DND-41 (cell line): ENCODE measurements at regions not wholly inside any gene's neighbourhood (a gene's known extent, or its start where the extent isn't known, plus 50 kb on each side); places are given as distances from the start of the nearest gene placed in this dataset.

Experiments
- ATAC-seq: fragments of 200-7000 bp; cut with Tn5 transposase; 3 replicates; pipeline ENCODE4 v1.9.1; 2021; ENCODE audit warnings: low read depth; ENCODE audit not compliant: insufficient read depth
- DNase-seq: peaks from one replicate; pipeline ENCODE4 v3.0.0-alpha.2; 2020
- H2AFZ ChIP-seq: 2 replicates; pipeline ENCODE4 v1.6.0; 2012; ENCODE audit warnings: low read depth, low read length
- H3K27ac ChIP-seq: 2 replicates; pipeline ENCODE4 v1.5.1; 2012; ENCODE audit warnings: low read length, inconsistent platforms
- H3K27me3 ChIP-seq: fragments of 200-600 bp; sonication (generic); 2 replicates; pipeline ENCODE4 v1.6.0; 2012; ENCODE audit warnings: low read length, mild to moderate bottlenecking, inconsistent platforms; ENCODE audit not compliant: insufficient read depth, poor library complexity
- H3K36me3 ChIP-seq: 2 replicates; pipeline ENCODE4 v1.5.1; 2012; ENCODE audit warnings: low read length, inconsistent platforms; ENCODE audit not compliant: insufficient read depth
- H3K4me1 ChIP-seq: 2 replicates; pipeline ENCODE4 v1.5.1; 2012; ENCODE audit warnings: mild to moderate bottlenecking, low read length; ENCODE audit not compliant: insufficient read depth
- H3K4me2 ChIP-seq: 2 replicates; pipeline ENCODE4 v1.6.0; 2012; ENCODE audit warnings: mild to moderate bottlenecking, moderate library complexity, low read length, inconsistent platforms; ENCODE audit not compliant: insufficient read depth
- H3K4me3 ChIP-seq, 2 experiments: fragments of 200-600 bp in 1 of 2; shearing (Covaris generic) in 1 of 2; 2 replicates each; pipeline ENCODE4 v1.5.1; 2012 to 2016; ENCODE audit warnings: inconsistent platforms in 2 of 2, low read length in 2 of 2, mild to moderate bottlenecking in 2 of 2, low read depth in 1 of 2, moderate library complexity in 1 of 2
- H3K79me2 ChIP-seq: 2 replicates; pipeline ENCODE4 v1.6.0; 2012; ENCODE audit warnings: low read length, inconsistent platforms; ENCODE audit not compliant: insufficient read depth
- H3K9ac ChIP-seq: 2 replicates; pipeline ENCODE4 v1.6.0; 2012; ENCODE audit warnings: low read depth, mild to moderate bottlenecking, inconsistent platforms, low read length, moderate library complexity
- H3K9me3 ChIP-seq: 2 replicates; pipeline ENCODE4 v1.5.1; 2012; ENCODE audit warnings: low read length, moderate library complexity, mild to moderate bottlenecking, inconsistent platforms; ENCODE audit not compliant: insufficient read depth, severe bottlenecking
- H4K20me1 ChIP-seq: 2 replicates; pipeline ENCODE4 v1.6.0; 2012; ENCODE audit warnings: low read length; ENCODE audit not compliant: insufficient read depth
- CTCF ChIP-seq: IDR thresholded peaks from 2 replicates; pipeline ENCODE4 v1.5.1; 2012; ENCODE audit warnings: borderline replicate concordance, low read length, moderate library complexity, mild to moderate bottlenecking; ENCODE audit not compliant: poor library complexity, severe bottlenecking; ENCODE audit errors: extremely low read depth
- EZH2 ChIP-seq: IDR thresholded peaks from 3 replicates; pipeline ENCODE4 v1.6.1; 2012; ENCODE audit warnings: borderline replicate concordance, low read depth, mild to moderate bottlenecking, moderate library complexity, low read length, inconsistent platforms; ENCODE audit not compliant: severe bottlenecking

DNA sequence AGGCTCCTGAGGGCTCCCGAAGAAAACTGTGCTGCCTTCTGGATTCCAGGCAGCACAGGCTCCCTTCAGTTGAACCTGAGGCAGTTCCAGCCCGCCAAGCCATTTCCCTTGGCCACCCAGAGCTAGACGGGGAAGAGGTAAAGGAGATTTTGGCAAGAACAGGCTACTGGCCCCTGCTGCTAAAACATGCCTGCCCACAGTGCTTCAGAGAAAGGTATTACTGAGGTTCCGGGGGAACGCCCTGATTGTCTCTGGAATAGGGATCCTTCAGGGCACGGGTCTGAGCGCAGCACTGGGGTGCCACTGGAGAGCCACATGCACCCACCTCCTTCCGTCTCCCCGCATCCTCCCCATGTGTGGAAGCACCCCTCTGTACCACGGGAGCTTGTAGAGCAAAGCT lies 247.4 kb downstream of the BAMBI start:
- no peaks in the 10 kb centered on the region for H3K9me3 ChIP-seq
- no peak overlapping the region for H3K4me2 ChIP-seq
- H3K4me3 ChIP-seq = no peak overlapping the region
- TF ChIP-seq CTCF = no peak
- no peak for TF ChIP-seq EZH2
- no peak overlapping the region for H3K27ac ChIP-seq
- no peak overlapping the region for H3K9ac ChIP-seq
- H3K79me2 ChIP-seq = no peaks in the 10 kb centered on the region
- H4K20me1 ChIP-seq = no peaks in the 10 kb centered on the region
- no peak overlapping the region for H2AFZ ChIP-seq
- no peaks in the 10 kb centered on the region for H3K4me1 ChIP-seq
- no peak for DNase-seq
- H3K27me3 ChIP-seq = peaks cover 3% of the 10 kb centered on the region
- no peaks in the 10 kb centered on the region for H3K36me3 ChIP-seq
- no peak for ATAC-seq

GRCh38 chr10:28925121-28925663 lies 247.9 kb downstream of the BAMBI start:
- Histone ChIP-seq H3K4me3 (no peak overlapping the region), H3K9me3 (no peaks in the 10 kb centered on the region), H3K36me3 (no peaks in the 10 kb centered on the region), H3K4me2 (no peak overlapping the region), H3K79me2 (no peaks in the 10 kb centered on the region), H3K4me1 (no peaks in the 10 kb centered on the region), H3K9ac (no peak overlapping the region), H4K20me1 (no peaks in the 10 kb centered on the region), H3K27me3 (peaks cover 3% of the 10 kb centered on the region), H2AFZ (no peak overlapping the region), H3K27ac (no peak overlapping the region)
- ATAC-seq (no peak), DNase-seq (no peak)
- no peak for TF ChIP-seq CTCF
- no peak for TF ChIP-seq EZH2

DNA sequence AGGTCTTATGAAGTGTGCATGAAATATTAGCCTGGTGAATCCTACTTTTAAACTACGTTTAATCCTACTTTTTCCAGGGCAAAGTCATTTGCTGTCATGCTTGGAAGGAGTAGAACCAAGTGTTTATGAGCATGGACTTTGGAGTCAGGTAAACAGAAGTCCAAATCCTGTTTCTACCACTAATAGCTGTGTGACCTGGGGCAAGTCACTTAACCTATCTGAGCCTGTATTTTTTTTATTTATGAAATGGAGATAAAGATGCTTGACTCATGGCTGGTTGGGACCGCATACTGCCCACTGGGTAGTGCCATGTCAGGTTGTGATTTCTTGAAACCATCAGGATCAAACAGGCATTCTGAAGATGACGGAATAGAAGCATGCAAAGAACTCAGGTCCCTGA lies 249.6 kb downstream of the BAMBI start:
- H3K9me3 ChIP-seq = no peaks in the 10 kb centered on the region
- H3K79me2 ChIP-seq = no peaks in the 10 kb centered on the region
- ATAC-seq (no peak), DNase-seq (no peak)
- H3K27ac ChIP-seq = no peak overlapping the region
- no peaks in the 10 kb centered on the region for H3K4me1 ChIP-seq
- no peak overlapping the region for H2AFZ ChIP-seq
- H3K9ac ChIP-seq = no peak overlapping the region
- H3K27me3 ChIP-seq = peaks cover 3% of the 10 kb centered on the region
- no peak overlapping the region for H3K4me2 ChIP-seq
- no peak overlapping the region for H3K4me3 ChIP-seq
- TF ChIP-seq EZH2 (no peak), CTCF (no peak)
- H4K20me1 ChIP-seq = no peaks in the 10 kb centered on the region
- no peaks in the 10 kb centered on the region for H3K36me3 ChIP-seq

- ATAC-seq = no peak
Observed at GRCh38 chr10:28928484-28928883, 251.2 kb downstream of the BAMBI start.

More at GRCh38 chr10:28928484-28928883, 251.2 kb downstream of the BAMBI start:
- no peak overlapping the region for H3K9ac ChIP-seq
- H3K27me3 ChIP-seq = no peaks in the 10 kb centered on the region
- no peak overlapping the region for H3K4me2 ChIP-seq
- no peaks in the 10 kb centered on the region for H3K4me1 ChIP-seq
- no peak for TF ChIP-seq EZH2
- no peak for TF ChIP-seq CTCF
- no peaks in the 10 kb centered on the region for H3K79me2 ChIP-seq
- no peak overlapping the region for H2AFZ ChIP-seq
- H3K9me3 ChIP-seq = no peaks in the 10 kb centered on the region
- DNase-seq = no peak
- no peak overlapping the region for H3K4me3 ChIP-seq
- no peaks in the 10 kb centered on the region for H4K20me1 ChIP-seq
- no peak overlapping the region for H3K27ac ChIP-seq
- no peaks in the 10 kb centered on the region for H3K36me3 ChIP-seq
